Vagina (tissue), 2 donors: ENCODE measurements at regions not wholly inside any gene's neighbourhood (a gene's known extent, or its start where the extent isn't known, plus 50 kb on each side); places are given as distances from the start of the nearest gene placed in this dataset.

ENCODE experiments used
- CTCF ChIP-seq, 3 experiments: fragments of 450-650 bp in 2 of 3; fragments of 200-600 bp in 1 of 3; sonication (generic) in 1 of 3; IDR thresholded peaks; one replicate each; pipeline ENCODE4 v1.5.1; 2017 to 2019; ENCODE audit warnings: antibody characterized with exemption in 3 of 3, mild to moderate bottlenecking in 2 of 3, moderate library complexity in 2 of 3
- POLR2A ChIP-seq, 2 donors: fragments of 450-650 bp; IDR thresholded peaks; one replicate each; pipeline ENCODE4 v1.6.1; 2017; ENCODE audit warnings: antibody characterized with exemption in 2 of 2, mild to moderate bottlenecking in 2 of 2, moderate library complexity in 2 of 2
- POLR2AphosphoS5 ChIP-seq, 2 donors: sonication (generic); formaldehyde crosslinking; IDR thresholded peaks; one replicate each; pipeline ENCODE4 v1.9.0; 2017; ENCODE audit warnings: antibody characterized with exemption in 2 of 2, mild to moderate bottlenecking in 2 of 2, low read depth in 1 of 2; ENCODE audit not compliant: insufficient read depth in 1 of 2

- TF ChIP-seq POLR2A (IDR thresholded peaks at IDR 0.05) (no peak), CTCF (IDR thresholded peaks at IDR 0.05) (no peak), POLR2AphosphoS5 (IDR thresholded peaks at IDR 0.05; ENCODE audit: insufficient read depth in 1 of 2, low read depth in 1 of 2) (no peak)
These were observed 408.1 kb upstream of the UBE2E3 start for GRCh38 chr2:180572346-180572745.
